ENCODE measurements at regions not wholly inside any gene's neighbourhood (a gene's known extent, or its start where the extent isn't known, plus 50 kb on each side); places are given as distances from the start of the nearest gene placed in this dataset.

- no peak for TF ChIP-seq CTCF (IDR thresholded peaks at IDR 0.05; ENCODE audit: low read length)
- TF ChIP-seq EZH2 (optimal IDR thresholded peaks at IDR 0.05; ENCODE audit: low read depth, low read length): no peak
- no peak for TF ChIP-seq EZH2phosphoT487 (IDR thresholded peaks at IDR 0.05; ENCODE audit: low read length)
Measured at GRCh38 chr9:105021917-105022316, 94.0 kb upstream of the ABCA1 start.
